HUES48 (cell line): ENCODE measurements at regions not wholly inside any gene's neighbourhood (a gene's known extent, or its start where the extent isn't known, plus 50 kb on each side); places are given as distances from the start of the nearest gene placed in this dataset.
"Not testable (repeated sequence)": the region's sequence is repeated elsewhere in the genome, so short reads cannot be mapped to it uniquely, and the experiment has no call there.

ENCODE experiments used
- H3K27ac ChIP-seq: one replicate; pipeline ENCODE4 v1.7.0; 2013; ENCODE audit warnings: low read depth, low read length, inconsistent platforms
- H3K27me3 ChIP-seq: 2 replicates; pipeline ENCODE4 v1.6.1; 2013; ENCODE audit warnings: mild to moderate bottlenecking, low read length; ENCODE audit not compliant: control insufficient read depth, insufficient read depth
- H3K36me3 ChIP-seq: 2 replicates; pipeline ENCODE4 v1.6.1; 2013; ENCODE audit warnings: low read length; ENCODE audit not compliant: control insufficient read depth, insufficient read depth
- H3K4me1 ChIP-seq: 2 replicates; pipeline ENCODE4 v1.6.1; 2013; ENCODE audit warnings: mild to moderate bottlenecking, low read length; ENCODE audit not compliant: control insufficient read depth, insufficient read depth
- H3K4me3 ChIP-seq: 2 replicates; pipeline ENCODE4 v1.5.1; 2013; ENCODE audit warnings: mild to moderate bottlenecking, low read depth, low read length
- H3K9ac ChIP-seq: 2 replicates; pipeline ENCODE4 v1.6.1; 2013; ENCODE audit warnings: mild to moderate bottlenecking, low read depth, low read length, moderate library complexity
- H3K9me3 ChIP-seq: 2 replicates; pipeline ENCODE4 v1.6.1; 2013; ENCODE audit warnings: low read length; ENCODE audit not compliant: control insufficient read depth, insufficient read depth

DNA sequence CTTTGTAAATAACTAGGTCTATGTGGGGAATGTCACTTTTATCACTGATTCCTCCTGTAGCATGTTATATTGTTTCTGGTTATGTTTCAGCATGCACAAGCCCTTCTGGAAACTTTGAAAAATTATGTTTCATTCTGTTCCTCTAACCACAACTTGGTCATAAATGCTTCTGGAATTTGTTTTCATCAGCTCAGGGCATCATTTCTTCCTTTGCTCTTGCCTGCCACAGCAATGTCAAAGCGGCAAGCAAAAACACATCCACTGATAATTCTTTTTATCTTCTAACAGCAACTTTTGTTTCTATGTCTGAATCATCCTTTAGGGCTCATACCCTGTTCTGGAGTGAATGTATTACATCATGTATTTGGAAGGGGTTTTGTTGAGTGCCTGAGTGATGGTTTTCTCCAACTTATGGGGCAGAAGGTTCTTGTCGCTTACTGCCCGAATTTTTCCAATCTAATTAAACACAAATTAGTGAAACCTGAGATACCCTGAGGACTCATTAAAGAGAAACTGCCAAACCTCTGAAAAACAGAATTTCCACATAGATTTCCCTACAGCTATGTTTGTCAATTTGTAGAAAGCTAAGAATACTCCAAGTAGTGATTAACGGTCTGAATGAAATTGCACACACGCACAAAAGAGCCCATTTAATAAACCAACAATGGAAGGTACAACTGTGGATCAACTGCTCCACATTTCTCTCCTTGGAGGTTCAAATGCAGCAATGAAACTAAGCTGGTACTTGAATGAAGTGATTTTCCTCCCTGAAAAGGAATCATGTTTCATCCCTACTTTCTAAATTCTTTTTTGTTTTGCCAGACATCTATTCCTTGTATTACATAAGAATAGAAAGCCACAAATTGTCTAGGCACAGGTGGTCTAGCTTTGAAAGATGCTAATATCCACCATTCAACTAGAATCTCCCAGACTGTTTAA is 173.5 kb upstream of the KRR1 start:
- Histone ChIP-seq H3K27ac (no peak overlapping the region), H3K4me1 (peaks cover 6% of the 10 kb centered on the region; the same call in 1 of the 2 replicates), H3K9me3 (no peaks in the 10 kb centered on the region), H3K4me3 (no peak overlapping the region), H3K9ac (no peak overlapping the region), H3K36me3 (no peaks in the 10 kb centered on the region), H3K27me3 (no peaks in the 10 kb centered on the region)

DNA sequence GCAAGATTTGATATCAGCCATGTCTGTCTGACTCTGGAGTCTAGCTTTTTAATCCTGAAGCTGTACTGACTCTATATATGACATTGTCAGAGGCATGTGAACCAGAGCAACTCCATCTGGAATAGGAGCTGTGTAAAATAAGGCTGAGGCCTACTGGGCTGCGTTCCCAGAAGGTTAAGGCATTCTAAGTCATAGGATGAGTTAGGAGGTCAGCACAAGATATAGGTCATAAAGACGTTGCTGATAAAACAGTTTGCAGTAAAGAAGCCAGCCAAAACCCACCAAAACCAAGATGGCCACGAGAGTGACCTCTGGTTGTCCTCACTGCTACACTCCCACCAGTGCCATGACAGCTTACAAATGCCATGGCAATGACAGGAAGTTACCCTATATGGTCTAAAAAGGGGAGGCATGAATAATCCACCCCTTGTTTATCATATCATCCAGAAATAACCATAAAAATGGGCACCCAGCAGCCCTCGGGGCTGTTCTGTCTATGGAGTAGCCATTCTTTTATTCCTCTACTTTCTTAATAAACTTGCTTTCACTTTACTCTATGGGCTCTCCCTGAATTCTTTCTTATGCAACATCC is 172.7 kb upstream of the KRR1 start:
- H3K4me3 ChIP-seq, H3K27me3 ChIP-seq, H3K27ac ChIP-seq, H3K9me3 ChIP-seq, H3K9ac ChIP-seq, H3K4me1 ChIP-seq, H3K36me3 ChIP-seq: not testable (repeated sequence)

DNA sequence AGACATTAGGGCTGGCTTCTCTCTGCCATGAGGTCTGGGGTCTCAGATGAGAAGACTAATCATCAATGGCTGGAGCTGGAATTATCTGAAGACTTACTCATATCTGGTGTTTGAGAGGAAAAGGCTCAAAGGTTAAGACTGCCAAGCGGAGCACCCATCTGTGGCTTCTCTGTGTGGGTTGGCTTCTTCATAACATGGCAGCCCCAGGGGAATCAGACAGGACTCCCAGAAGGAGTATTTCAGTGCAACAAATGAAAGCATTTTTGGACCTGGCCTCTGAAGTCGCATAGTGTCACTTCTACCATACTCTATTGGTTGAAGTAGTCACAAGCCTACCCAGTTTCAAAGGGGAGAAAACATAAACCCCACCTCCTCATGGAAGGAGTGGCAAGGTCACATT is 171.8 kb upstream of the KRR1 start:
- Histone ChIP-seq H3K9ac (no peak overlapping the region), H3K9me3 (no peaks in the 10 kb centered on the region), H3K27me3 (no peaks in the 10 kb centered on the region), H3K27ac (no peak overlapping the region), H3K36me3 (no peaks in the 10 kb centered on the region), H3K4me3 (no peak overlapping the region), H3K4me1 (peaks cover 6% of the 10 kb centered on the region; the same call in 1 of the 2 replicates)

DNA sequence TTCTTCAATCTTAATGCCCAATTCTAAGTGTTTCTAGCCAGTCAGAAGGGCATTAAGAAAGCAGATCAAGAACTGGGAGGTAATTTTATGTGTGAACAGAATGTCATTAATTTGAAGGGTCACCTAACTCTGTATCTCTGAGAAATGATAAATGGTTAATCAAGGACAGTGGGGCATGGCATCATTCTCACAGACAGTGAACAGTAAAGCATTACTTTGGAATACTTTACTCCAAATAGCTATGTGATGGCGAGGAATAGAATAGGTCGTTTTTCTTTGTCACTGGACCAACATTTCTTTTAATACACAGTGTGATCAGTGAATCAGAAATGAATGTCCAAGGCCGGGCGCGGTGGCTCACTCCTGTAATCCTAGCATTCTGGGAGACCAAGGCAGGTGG is 166.1 kb upstream of the KRR1 start:
- H3K4me3 ChIP-seq = no peak overlapping the region
- no peaks in the 10 kb centered on the region for H3K9me3 ChIP-seq
- no peaks in the 10 kb centered on the region for H3K36me3 ChIP-seq
- H3K27me3 ChIP-seq = no peaks in the 10 kb centered on the region
- no peaks in the 10 kb centered on the region for H3K4me1 ChIP-seq
- H3K27ac ChIP-seq = no peak overlapping the region
- no peak overlapping the region for H3K9ac ChIP-seq

DNA sequence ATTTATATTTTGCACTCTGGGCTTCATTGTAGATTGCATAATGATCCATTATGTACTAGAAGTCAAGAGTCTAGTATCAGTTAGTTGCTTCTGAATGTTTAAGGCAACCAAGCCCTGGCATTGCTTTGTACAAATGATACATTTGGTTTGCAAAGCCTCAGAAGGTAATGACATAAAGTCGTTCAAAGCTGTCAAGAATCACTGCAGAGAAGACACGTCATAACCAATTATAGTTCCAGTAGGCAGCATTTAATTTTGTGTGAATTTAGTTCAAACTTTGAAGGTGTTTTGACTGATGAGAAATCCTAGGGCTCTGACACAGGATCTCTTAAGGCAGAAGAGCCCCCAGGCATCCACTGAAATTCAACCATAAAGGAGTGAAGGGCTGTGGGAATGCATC is 163.0 kb upstream of the KRR1 start:
- H3K9me3 ChIP-seq = no peaks in the 10 kb centered on the region
- H3K4me3 ChIP-seq = no peak overlapping the region
- no peaks in the 10 kb centered on the region for H3K27me3 ChIP-seq
- no peak overlapping the region for H3K9ac ChIP-seq
- no peak overlapping the region for H3K27ac ChIP-seq
- no peaks in the 10 kb centered on the region for H3K36me3 ChIP-seq
- no peaks in the 10 kb centered on the region for H3K4me1 ChIP-seq

DNA sequence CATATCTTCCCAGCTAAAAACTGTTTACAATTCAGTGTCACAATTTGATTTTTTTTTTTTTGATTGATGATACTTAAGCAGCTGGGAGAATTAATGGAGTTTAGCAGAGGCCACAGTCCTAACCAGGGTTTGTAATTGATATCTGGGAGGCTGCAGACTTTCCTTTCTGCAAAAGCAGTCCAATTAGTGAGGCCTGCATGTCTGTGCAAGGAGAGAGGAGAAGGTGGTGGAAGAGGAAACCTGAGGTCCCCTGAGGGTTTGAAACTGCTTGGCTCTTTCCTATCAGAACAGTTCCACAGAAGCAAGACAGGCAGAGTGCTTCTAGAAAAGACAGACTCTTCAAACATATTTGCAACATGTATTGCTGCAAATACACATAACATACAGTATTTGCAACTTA is 160.8 kb upstream of the KRR1 start:
- no peak overlapping the region for H3K9ac ChIP-seq
- no peaks in the 10 kb centered on the region for H3K27me3 ChIP-seq
- no peak overlapping the region for H3K27ac ChIP-seq

DNA sequence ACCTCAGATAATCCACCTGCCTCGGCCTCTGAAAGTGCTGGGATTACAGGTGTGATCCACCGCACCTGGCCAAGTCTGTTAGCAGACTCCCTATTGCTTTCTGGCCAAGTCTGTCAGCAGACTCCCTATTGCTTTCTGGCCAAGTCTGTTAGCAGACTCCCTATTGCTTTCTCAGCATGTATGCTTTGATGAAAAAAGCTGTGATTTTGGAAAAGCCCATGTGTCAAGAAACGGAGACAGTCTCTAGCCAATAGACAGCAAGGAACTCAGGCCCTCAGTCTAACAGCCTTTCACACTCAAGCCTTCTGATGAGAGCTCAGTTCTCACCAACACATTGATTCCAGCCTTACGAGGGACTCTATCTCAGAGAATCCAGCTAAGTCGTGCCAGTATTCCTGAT is 158.8 kb upstream of the KRR1 start:
- Histone ChIP-seq H3K27me3 (no peaks in the 10 kb centered on the region), H3K9me3 (no peaks in the 10 kb centered on the region), H3K36me3 (no peaks in the 10 kb centered on the region), H3K4me1 (peaks cover 8% of the 10 kb centered on the region), H3K27ac (no peak overlapping the region), H3K4me3 (no peak overlapping the region), H3K9ac (no peak overlapping the region)

More for the DNA sequence above, 160.8 kb upstream of the KRR1 start:
- no peaks in the 10 kb centered on the region for H3K9me3 ChIP-seq
- H3K4me3 ChIP-seq = no peak overlapping the region
- H3K4me1 ChIP-seq = peaks cover 2% of the 10 kb centered on the region; the same call in 1 of the 2 replicates
- H3K36me3 ChIP-seq = no peaks in the 10 kb centered on the region

DNA sequence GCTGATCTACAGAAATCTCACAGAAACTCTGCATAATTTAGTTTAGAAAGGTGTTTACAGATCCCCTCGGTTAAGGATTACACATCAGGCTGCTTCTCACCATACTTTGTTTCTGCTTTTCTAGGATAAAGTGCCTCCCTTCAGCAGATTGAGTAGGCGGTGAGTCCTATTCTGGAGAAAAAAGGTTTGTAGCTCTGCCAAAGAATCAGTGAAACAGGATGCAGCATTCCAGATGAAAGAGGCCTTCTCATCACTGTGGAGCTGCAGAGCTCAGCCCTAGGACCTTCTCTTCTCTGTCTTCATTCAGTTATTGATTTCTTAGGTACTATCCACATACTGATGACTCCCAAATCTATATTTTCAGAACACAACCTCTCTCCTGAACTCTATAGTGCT is 155.5 kb upstream of the KRR1 start:
- Histone ChIP-seq H3K27ac (peak overlapping the region; percentile 50), H3K9ac (no peak overlapping the region), H3K4me3 (no peak overlapping the region), H3K36me3 (no peaks in the 10 kb centered on the region), H3K27me3 (no peaks in the 10 kb centered on the region), H3K4me1 (peaks cover 8% of the 10 kb centered on the region), H3K9me3 (no peaks in the 10 kb centered on the region)

DNA sequence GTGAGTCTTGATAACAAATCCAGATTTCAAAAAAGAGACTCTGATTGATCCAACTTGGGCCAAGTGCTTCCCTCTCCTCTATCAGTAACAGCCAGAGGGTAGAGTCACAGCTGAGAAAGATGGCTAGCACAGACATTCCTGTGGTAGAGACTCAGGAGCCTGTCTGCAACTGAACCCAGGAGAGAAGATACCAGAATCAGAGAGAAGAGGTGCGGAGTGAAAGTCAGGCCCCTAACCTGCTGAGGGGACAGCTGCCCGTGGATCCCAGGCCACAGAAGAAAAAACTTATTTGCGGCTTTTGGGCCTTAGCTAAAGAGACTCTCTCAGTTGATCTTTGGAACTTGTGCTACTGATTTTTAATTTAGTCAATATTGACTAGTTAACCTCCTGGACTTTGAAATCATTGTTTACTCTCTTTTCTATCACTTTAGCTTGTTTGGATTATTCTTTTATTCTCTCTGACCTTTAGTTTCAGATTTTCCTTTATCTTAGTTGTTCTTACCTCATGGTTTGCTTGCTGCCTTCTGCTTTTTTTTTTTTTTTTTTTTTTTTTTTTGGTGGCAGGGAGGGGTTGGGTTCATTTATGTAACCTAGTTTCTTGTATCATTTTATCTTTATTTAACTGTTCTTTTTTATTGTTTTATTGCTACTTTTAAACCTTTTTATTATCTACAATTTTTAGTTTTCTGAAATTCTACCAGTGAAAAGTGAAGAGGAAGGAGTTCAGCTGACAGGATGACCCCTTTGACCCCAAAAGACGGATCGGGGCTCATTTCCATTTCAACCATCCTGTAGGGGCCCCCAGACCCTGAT is 154.9 kb upstream of the KRR1 start:
- H3K9ac ChIP-seq = no peak overlapping the region
- H3K4me1 ChIP-seq = peaks cover 8% of the 10 kb centered on the region
- H3K9me3 ChIP-seq = no peaks in the 10 kb centered on the region
- H3K4me3 ChIP-seq = no peak overlapping the region
- H3K27me3 ChIP-seq = no peaks in the 10 kb centered on the region
- H3K27ac ChIP-seq = peak overlapping the region; percentile 50
- H3K36me3 ChIP-seq = no peaks in the 10 kb centered on the region

DNA sequence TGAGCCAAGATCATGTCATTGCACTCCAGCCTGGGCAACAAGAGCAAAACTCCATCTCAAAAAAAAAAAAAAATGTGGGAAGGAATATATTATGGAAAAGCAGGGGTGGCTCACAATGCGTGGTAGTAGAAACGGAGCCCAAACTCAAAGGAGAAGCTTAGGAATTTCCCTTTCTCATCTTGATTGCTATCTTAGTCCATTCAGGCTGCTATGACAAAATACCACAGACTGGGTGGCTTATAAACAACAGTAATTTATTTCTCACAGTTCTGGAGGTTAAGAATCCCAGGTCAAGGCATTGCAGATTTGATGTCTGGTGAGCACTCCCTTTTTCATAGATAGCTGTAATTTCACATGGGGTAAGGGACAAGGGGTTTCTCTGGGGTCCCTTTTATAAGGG is 153.8 kb upstream of the KRR1 start:
- Histone ChIP-seq H3K27me3 (no peaks in the 10 kb centered on the region), H3K9me3 (no peaks in the 10 kb centered on the region), H3K4me1 (peaks cover 8% of the 10 kb centered on the region), H3K36me3 (no peaks in the 10 kb centered on the region), H3K4me3 (no peak overlapping the region), H3K27ac (peak overlapping the region; percentile 39), H3K9ac (no peak overlapping the region)
